Breast epithelium (tissue), 4 donors: ENCODE measurements at regions not wholly inside any gene's neighbourhood (a gene's known extent, or its start where the extent isn't known, plus 50 kb on each side); places are given as distances from the start of the nearest gene placed in this dataset.

Source experiments
- DNase-seq, 2 donors: peaks; one replicate each; pipeline ENCODE4 v3.0.0-alpha.2; 2019; ENCODE audit warnings: low spot score in 2 of 2
- H3K27ac ChIP-seq, 2 donors: fragments of 200-600 bp; sonication (generic) in 1 of 2; one replicate each; pipeline ENCODE4 v1.5.1; 2016 to 2019; ENCODE audit warnings: mild to moderate bottlenecking in 1 of 2
- H3K27me3 ChIP-seq, 2 donors: fragments of 200-600 bp; sonication (generic) in 1 of 2; one replicate each; pipeline versions ENCODE4 v1.5.1 to v1.6.0; 2017 to 2019; ENCODE audit warnings: control low read depth in 1 of 2, mild to moderate bottlenecking in 1 of 2
- H3K36me3 ChIP-seq: fragments of 200-600 bp; one replicate; pipeline ENCODE4 v1.5.1; 2019
- H3K4me1 ChIP-seq, 2 donors: fragments of 200-600 bp; sonication (generic); one replicate each; pipeline ENCODE4 v1.5.1; 2016 to 2019; ENCODE audit warnings: control low read depth in 1 of 2
- H3K4me3 ChIP-seq, 3 donors: fragments of 200-600 bp; sonication (generic); 1 replicate in 2 of 3; 2 replicates in 1 of 3; pipeline ENCODE4 v1.5.1; 2016 to 2019; ENCODE audit warnings: mild to moderate bottlenecking in 3 of 3, moderate library complexity in 2 of 3
- H3K9me3 ChIP-seq, 2 donors: fragments of 200-600 bp; sonication (generic) in 1 of 2; one replicate each; pipeline ENCODE4 v1.5.1; 2016 to 2019; ENCODE audit warnings: control low read depth in 1 of 2
- CTCF ChIP-seq, 3 donors: fragments of 450-650 bp; IDR thresholded peaks; one replicate each; pipeline ENCODE4 v1.5.1; 2016 to 2017; ENCODE audit warnings: antibody characterized with exemption in 3 of 3, mild to moderate bottlenecking in 3 of 3, moderate library complexity in 3 of 3
- POLR2A ChIP-seq: fragments of 450-650 bp; IDR thresholded peaks from one replicate; pipeline ENCODE4 v1.6.1; 2016; ENCODE audit warnings: antibody characterized with exemption, mild to moderate bottlenecking, moderate library complexity
- POLR2AphosphoS5 ChIP-seq, 3 donors: sonication (generic); formaldehyde crosslinking; IDR thresholded peaks; one replicate each; pipeline ENCODE4 v1.6.1; 2017; ENCODE audit warnings: antibody characterized with exemption in 3 of 3
- intact Hi-C: fragments of 100-400 bp; cut with DNase I; formaldehyde crosslinking; loops from one replicate; pipeline ENCODE4 v1.15.1; 2023; ENCODE audit warnings: low total_unique reads

- no peak for DNase-seq
- TF ChIP-seq POLR2A: no peak
- TF ChIP-seq POLR2AphosphoS5 (IDR thresholded peaks at IDR 0.05): no peak
- TF ChIP-seq CTCF (IDR thresholded peaks at IDR 0.05): no peak
- no peaks in the 10 kb centered on the region for H3K36me3 ChIP-seq
- H3K4me1 ChIP-seq: no peaks in the 10 kb centered on the region
- no peak overlapping the region for H3K4me3 ChIP-seq
- no peak overlapping the region for H3K27ac ChIP-seq
- intact Hi-C loops: no loop called here
- no peaks in the 10 kb centered on the region for H3K9me3 ChIP-seq
- H3K27me3 ChIP-seq: no peaks in the 10 kb centered on the region
Measured at GRCh38 chr9:118987167-118987566, 382.1 kb downstream of the BRINP1 start.

GRCh38 chr9:118990949-118991348 lies 378.3 kb downstream of the BRINP1 start:
- Histone ChIP-seq H3K4me1 (no peaks in the 10 kb centered on the region), H3K27ac (no peak overlapping the region), H3K36me3 (no peaks in the 10 kb centered on the region), H3K4me3 (no peak overlapping the region), H3K9me3 (no peaks in the 10 kb centered on the region), H3K27me3 (no peaks in the 10 kb centered on the region)
- no peak for DNase-seq
- intact Hi-C loops: no loop called here
- TF ChIP-seq POLR2A: no peak
- no peak for TF ChIP-seq CTCF (IDR thresholded peaks at IDR 0.05)
- no peak for TF ChIP-seq POLR2AphosphoS5 (IDR thresholded peaks at IDR 0.05)

GRCh38 chr9:118991366-118992285 lies 377.6 kb downstream of the BRINP1 start:
- no peak overlapping the region for H3K27ac ChIP-seq
- no peaks in the 10 kb centered on the region for H3K27me3 ChIP-seq
- no peaks in the 10 kb centered on the region for H3K36me3 ChIP-seq
- no peaks in the 10 kb centered on the region for H3K4me1 ChIP-seq
- H3K4me3 ChIP-seq: no peak overlapping the region
- no peaks in the 10 kb centered on the region for H3K9me3 ChIP-seq
- intact Hi-C loops: no loop called here
- DNase-seq: no peak
- no peak for TF ChIP-seq POLR2AphosphoS5 (IDR thresholded peaks at IDR 0.05)
- no peak for TF ChIP-seq CTCF (IDR thresholded peaks at IDR 0.05)
- TF ChIP-seq POLR2A: no peak

GRCh38 chr9:118992813-118993794 lies 376.1 kb downstream of the BRINP1 start:
- no peak for TF ChIP-seq POLR2A
- TF ChIP-seq CTCF (IDR thresholded peaks at IDR 0.05): no peak
- no peak for TF ChIP-seq POLR2AphosphoS5 (IDR thresholded peaks at IDR 0.05)
- H3K27me3 ChIP-seq: no peaks in the 10 kb centered on the region
- intact Hi-C loops: no loop called here
- DNase-seq: no peak
- H3K36me3 ChIP-seq: no peaks in the 10 kb centered on the region
- H3K4me3 ChIP-seq: no peak overlapping the region
- H3K27ac ChIP-seq: no peak overlapping the region
- H3K4me1 ChIP-seq: no peaks in the 10 kb centered on the region
- H3K9me3 ChIP-seq: no peaks in the 10 kb centered on the region
